ENCODE measurements at regions not wholly inside any gene's neighbourhood (a gene's known extent, or its start where the extent isn't known, plus 50 kb on each side); places are given as distances from the start of the nearest gene placed in this dataset.

- no peak for DNase-seq
Measured at GRCh38 chr4:59091146-59092142, 1981.3 kb upstream of the IGFBP7 start.

GRCh38 chr4:59094505-59094904 is 1984.3 kb upstream of the IGFBP7 start:
- DNase-seq: no peak

GRCh38 chr4:59102311-59102710 is 1992.1 kb upstream of the IGFBP7 start:
- DNase-seq: no peak

GRCh38 chr4:59120287-59120814 is 2010.2 kb upstream of the IGFBP7 start:
- DNase-seq: no peak

- DNase-seq: no peak
Measured at GRCh38 chr4:59122626-59123025, 2012.4 kb upstream of the IGFBP7 start.

GRCh38 chr4:59126159-59126558 is 2016.0 kb upstream of the IGFBP7 start:
- no peak for DNase-seq

GRCh38 chr4:59127006-59127405 is 2016.8 kb upstream of the IGFBP7 start:
- no peak for DNase-seq

GRCh38 chr4:59127743-59128142 is 2017.6 kb upstream of the IGFBP7 start:
- no peak for DNase-seq

GRCh38 chr4:59135248-59135985 is 2025.2 kb upstream of the IGFBP7 start:
- no peak for DNase-seq

- no peak for DNase-seq
Measured at GRCh38 chr4:59161249-59161648, 2038.9 kb upstream of the ADGRL3 start.

- DNase-seq: no peak
Measured at GRCh38 chr4:59175617-59176016, 2024.5 kb upstream of the ADGRL3 start.

GRCh38 chr4:59179372-59179771 is 2020.8 kb upstream of the ADGRL3 start:
- no peak for DNase-seq

GRCh38 chr4:59180161-59180560 is 2020.0 kb upstream of the ADGRL3 start:
- no peak for DNase-seq

GRCh38 chr4:59180969-59181368 is 2019.2 kb upstream of the ADGRL3 start:
- no peak for DNase-seq

- no peak for DNase-seq
Measured at GRCh38 chr4:59195839-59196238, 2004.3 kb upstream of the ADGRL3 start.

- DNase-seq: no peak
Measured at GRCh38 chr4:59200992-59201391, 1999.1 kb upstream of the ADGRL3 start.

GRCh38 chr4:59217910-59218631 is 1982.1 kb upstream of the ADGRL3 start:
- DNase-seq: no peak

- no peak for DNase-seq
Measured at GRCh38 chr4:59222221-59222620, 1977.9 kb upstream of the ADGRL3 start.

- DNase-seq: no peak
Measured at GRCh38 chr4:59223292-59223941, 1976.7 kb upstream of the ADGRL3 start.

GRCh38 chr4:59238212-59238611 is 1961.9 kb upstream of the ADGRL3 start:
- no peak for DNase-seq

- DNase-seq: no peak
Measured at GRCh38 chr4:59240011-59240410, 1960.1 kb upstream of the ADGRL3 start.

- no peak for DNase-seq
Measured at GRCh38 chr4:59243038-59243437, 1957.1 kb upstream of the ADGRL3 start.

Data from HCEC 1CT (cell line).